Fibroblast of skin of left quadriceps (primary cell): ENCODE measurements at regions not wholly inside any gene's neighbourhood (a gene's known extent, or its start where the extent isn't known, plus 50 kb on each side); places are given as distances from the start of the nearest gene placed in this dataset.

Experiments
- DNase-seq, 2 experiments: peaks; one replicate each; pipeline ENCODE4 v3.0.0-alpha.2; 2013; ENCODE audit warnings: low read depth in 2 of 2

GRCh38 chr4:152095701-152096070 lies 334.9 kb upstream of the GATB start:
- DNase-seq: no peak

GRCh38 chr4:152094970-152095700 lies 334.3 kb upstream of the GATB start:
- DNase-seq: peak in 1 of 2 experiments; percentile 11

DNA sequence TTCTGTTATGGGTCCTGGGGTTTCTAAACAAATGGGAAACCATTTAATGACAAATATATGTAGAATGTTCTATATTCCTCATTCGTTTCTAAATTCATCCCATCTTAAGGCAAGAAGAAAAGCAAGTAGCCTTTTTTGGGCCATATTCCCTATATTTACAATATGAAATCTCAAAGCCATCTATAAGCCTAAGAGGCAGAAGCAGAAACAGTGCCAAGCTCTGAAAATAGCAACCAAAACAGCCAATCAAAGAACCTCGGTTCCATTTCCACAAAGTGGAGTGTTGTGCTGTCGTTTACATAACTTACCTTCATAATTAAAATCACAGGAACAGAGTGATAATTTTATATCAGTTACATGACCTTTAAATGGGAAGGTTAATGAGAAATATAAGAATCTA lies 330.6 kb upstream of the GATB start:
- no peak for DNase-seq

DNA sequence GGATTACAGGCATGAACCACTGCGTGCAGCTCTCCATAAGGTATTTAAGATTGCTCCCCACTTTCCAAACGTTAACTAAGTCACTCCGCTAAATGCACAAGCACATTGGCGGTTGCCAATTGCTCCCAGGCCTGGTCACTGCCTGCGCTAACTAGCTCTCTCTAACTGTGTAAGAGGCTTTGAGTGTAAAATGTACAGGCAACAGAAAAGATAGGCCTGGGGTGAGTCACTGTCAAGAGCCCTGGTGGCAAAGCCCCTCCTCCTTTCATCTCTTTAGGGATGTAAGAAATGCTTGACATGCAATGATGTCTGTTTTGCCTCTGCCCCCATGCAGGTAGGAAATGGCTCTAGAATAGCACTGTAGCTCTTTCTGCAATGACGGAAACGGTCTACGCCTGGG lies 329.7 kb upstream of the GATB start:
- DNase-seq: peak; percentile 60 to 65

- DNase-seq: no peak
Observed at GRCh38 chr4:152089584-152089983, 328.8 kb upstream of the GATB start.

DNA sequence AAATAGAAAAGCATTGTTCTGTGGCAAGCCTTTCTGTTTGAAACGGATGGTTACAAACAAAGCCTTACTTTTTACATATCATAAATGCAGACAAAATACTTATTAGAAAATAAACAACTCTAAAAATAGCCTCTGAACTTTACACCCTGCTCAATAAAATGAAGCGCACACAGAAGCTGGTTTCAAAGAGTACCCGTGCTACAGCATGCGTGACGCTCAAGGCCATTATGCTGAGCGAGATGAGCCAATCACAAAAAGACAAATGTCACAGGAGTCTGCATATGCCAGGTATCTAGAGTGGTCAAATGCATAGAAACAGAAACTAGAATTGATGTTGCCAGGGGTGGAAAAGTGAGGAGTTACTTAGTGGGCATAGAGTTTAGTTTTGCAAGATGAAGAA lies 326.5 kb upstream of the GATB start:
- DNase-seq: no peak

- no peak for DNase-seq
Observed at GRCh38 chr4:152085657-152086056, 324.9 kb upstream of the GATB start.

DNA sequence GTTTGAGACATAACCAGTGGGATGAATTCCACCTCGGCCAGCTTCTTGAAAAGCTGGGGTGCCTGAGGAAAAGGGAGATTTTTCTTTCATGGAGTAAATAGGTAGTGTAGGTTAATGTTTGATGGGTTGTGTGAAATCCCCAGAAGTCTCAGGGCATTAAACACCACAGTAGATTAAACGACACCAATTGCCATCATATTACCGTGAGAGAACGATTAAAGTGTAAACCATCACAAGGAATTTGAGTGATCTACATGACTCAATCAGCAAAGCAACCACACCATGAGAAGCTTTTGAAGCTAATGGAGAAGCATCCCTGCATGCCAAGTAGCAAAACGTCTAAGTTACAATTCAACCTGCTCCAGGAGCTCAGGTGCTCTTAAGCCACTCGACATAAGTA lies 322.5 kb upstream of the GATB start:
- DNase-seq: no peak

DNA sequence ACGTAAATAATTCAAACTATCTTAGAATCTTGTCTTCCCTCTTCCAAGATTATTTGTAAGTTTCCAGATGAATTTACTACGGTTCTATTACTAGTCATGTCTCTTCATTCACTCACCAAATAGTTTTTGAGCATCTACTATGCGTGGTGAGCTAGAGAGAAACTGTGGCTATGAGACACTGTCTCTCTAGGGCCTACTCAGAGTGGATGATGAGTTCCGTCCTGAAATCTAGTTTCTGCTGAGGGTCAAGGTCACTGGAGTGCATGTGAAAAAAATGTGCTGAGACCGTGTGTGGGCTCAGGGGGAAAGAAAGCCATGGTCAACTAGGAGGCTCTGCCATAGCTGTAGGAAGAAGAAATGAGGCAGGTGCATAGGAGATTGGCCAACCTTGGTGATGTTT lies 320.2 kb upstream of the GATB start:
- DNase-seq: no peak

GRCh38 chr4:152079543-152080293 lies 318.9 kb upstream of the GATB start:
- DNase-seq: no peak

DNA sequence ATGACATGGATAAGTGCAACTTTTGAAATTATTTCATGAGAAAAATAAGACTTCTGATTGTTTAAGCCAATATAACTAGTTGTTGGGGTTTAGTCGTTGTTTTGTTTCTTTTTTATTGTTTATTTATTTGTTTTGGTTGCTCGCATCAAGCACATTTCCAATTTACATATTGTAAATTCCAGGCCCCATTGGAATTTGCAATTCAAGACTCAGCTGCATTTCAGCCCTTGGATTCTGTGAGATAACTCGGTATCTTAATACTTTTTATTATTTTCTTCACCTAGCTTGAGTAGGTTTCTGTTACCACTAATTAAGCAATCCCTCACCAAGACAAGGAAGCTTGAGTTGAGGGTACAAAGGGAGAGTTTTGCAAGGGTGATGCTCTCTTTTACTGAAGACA lies 318.3 kb upstream of the GATB start:
- DNase-seq: no peak

DNA sequence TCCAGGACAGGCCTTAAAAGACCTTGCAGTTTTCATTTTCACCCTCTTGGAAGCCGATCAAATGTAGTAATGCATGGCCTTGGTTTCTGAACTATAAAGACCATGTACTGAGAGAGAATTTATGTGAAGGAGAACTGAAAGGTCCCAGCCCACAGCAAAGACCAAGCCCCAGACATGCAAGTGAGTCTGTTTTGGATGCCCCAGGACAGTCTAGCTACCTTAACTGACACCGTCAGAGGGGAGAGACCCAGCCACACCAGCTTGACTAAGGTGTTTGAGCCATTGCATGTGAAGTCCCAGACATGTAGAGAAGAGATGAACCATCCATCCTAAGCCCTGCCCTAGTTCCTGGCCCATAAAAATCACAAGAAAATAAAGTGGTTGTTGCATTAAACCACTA lies 316.8 kb upstream of the GATB start:
- no peak for DNase-seq

GRCh38 chr4:152075253-152075928 lies 314.6 kb upstream of the GATB start:
- no peak for DNase-seq

DNA sequence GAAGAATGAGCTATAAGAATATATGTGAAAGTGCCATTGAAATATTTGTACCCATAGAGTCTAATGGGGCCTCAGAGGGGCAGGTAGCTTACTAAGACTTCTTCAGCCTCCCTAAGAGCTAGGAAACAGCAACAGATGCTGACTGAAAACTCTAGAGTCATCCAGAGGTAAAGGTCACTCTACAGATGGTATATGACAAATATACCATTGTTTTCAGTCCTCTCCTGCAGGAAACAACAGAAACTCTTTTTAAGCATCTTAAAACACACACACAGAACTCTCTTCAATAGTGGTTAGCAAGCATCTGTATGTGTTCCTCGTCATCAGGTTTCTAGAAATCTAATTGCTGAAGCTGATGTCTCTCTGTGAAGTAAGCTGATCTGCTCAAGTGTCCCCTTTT lies 313.8 kb upstream of the GATB start:
- no peak for DNase-seq

- DNase-seq: no peak
Observed at GRCh38 chr4:152074088-152074437, 313.3 kb upstream of the GATB start.

- DNase-seq: no peak
Observed at GRCh38 chr4:152073351-152074087, 312.7 kb upstream of the GATB start.

- no peak for DNase-seq
Observed at GRCh38 chr4:152072906-152073305, 312.1 kb upstream of the GATB start.

GRCh38 chr4:152072001-152072485 lies 311.2 kb upstream of the GATB start:
- no peak for DNase-seq

- no peak for DNase-seq
Observed at GRCh38 chr4:152070854-152071253, 310.0 kb upstream of the GATB start.

- no peak for DNase-seq
Observed at GRCh38 chr4:152068866-152069265, 308.1 kb upstream of the GATB start.

DNA sequence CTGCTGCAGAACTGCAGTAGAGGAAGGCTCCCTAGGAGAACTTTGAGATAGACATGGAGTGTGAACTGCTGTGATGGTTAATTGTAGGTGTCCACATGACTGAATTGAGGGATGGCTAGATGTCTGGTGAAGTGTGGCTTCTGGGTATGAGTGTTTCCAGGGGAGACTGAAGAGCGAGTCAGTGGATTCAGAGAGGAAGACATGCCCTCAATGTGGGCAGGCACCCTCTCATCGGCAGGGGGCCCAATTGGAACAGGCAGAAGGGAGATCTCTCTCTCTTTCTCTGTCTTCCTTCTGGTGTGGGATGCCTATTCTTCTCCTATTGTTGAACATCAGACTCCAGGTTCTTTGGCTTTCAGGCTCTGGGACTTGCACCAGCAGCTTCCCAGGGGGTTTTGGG lies 304.7 kb upstream of the GATB start:
- DNase-seq: no peak

DNA sequence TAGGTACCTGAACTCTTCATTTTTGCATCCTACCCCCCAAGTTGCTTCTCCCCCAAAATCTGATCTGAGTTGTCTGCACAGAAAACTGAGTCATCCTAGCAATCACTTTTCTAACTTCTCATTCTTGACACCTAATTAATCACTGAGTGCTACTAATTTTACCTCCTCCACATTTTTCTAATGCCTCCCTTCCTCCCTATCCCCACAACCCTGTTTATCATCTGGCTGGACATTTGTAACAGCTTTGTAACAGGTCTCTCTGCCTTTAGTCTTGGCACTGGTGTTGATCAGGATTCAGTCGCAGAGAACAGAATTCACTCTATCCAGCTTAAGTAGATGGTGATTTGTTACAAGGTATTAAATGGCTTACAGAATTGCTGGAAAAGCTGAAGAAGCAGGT lies 303.9 kb upstream of the GATB start:
- no peak for DNase-seq
